NCI-H1417 (cell line): ENCODE measurements at regions not wholly inside any gene's neighbourhood (a gene's known extent, or its start where the extent isn't known, plus 50 kb on each side); places are given as distances from the start of the nearest gene placed in this dataset.

Experiments used
- DNase-seq, 3 experiments: peaks; one replicate each; lab custom pipeline; 2025; lab: John Stamatoyannopoulos, UW

DNA sequence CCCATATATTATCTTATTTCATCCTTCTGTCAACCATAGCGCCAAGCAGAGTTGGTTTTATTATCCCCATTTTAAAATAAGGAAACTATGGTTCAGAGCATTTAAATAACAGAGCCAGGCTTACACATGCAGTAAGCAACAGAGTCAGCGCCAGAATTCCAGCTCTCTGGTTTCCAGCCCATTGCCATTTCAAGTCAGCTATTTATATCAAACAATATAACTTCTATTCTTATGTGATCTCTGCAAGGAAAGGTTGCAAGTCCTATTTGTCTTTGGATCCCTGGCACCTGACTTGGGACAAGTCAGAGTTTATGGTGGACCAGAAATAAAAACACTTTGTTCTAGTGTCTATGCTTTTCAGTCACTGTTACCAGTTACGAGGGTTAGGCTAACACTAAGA is 174.1 kb upstream of the EEA1 start:
- DNase-seq = no peak

DNA sequence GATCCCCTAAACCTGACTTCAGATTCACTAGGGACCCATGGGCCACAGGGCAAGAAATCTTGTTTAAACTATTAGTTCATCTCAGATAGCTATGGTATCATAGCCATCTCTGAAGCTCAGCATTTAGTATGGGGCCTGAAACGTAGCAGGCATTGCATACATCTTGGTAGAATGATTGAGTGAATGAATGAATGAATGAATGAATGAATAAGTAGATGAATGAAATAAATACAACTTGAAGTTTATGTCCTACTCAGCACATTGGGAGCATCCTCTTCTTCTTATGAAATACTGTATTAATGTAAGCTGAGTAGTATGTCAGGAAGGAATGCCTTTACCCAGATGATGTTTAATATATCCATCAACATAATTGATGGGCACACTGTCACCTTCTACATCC is 175.4 kb upstream of the EEA1 start:
- no peak for DNase-seq

- no peak for DNase-seq
These were observed 177.8 kb upstream of the EEA1 start for GRCh38 chr12:93106910-93107309.

DNA sequence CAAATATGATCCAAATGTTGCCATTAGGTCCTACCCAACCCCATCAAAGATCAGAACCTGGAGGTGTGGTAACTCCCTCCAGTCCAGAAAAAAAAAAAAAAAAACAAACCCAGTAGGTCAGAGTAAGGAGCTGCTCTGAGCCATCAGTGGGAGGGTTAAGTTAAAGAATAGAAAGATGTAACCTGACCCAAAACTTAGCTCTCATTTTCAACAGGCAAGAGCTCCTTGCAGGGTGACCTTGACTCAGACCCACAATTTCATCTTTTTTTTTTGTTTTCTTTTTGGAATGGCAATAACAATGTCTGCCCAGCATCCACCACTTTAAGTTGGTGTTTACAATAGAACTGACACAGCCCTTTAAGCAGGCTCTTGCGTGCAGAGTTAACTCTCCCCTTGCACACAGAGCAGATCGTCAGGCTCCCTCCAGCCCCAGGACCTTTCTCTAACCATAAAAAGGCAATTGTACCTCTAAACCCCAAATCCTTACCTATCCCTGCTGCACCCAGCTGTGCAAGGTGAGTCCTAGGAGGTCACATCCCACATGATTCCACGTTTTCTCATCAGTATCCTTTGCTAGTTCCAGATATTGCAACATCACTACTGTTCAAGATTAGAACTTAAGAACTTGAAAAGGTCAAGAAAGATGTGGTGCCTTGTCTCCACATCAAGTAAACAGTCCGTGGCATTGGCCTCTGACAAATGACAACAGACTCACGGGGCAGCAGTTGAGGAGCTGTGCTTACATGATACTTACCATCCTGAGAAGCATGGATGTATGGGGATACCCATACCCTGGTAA is 178.6 kb upstream of the EEA1 start:
- DNase-seq = no peak

DNA sequence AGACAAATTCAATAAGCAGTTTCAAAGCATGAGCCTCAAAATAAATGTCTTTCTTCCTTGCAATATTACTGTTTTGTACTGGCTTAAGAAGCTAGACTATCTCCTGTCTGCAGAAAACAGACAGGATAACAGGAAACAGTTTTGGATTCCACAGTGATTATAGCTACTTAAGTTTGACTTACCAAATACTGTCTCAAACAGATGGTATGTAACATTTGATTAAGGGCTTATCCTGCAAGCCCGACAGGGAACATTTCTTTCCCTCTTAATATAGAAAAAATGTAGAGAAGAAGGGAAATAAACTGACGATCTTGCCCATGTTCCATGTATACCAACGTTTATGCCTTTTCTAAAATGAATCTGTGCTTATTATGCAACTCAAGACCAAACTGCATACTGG is 179.9 kb upstream of the EEA1 start:
- DNase-seq = no peak

GRCh38 chr12:93109551-93110203 is 180.6 kb upstream of the EEA1 start:
- peak in 2 of 3 experiments; percentile 11 to 70 for DNase-seq

DNA sequence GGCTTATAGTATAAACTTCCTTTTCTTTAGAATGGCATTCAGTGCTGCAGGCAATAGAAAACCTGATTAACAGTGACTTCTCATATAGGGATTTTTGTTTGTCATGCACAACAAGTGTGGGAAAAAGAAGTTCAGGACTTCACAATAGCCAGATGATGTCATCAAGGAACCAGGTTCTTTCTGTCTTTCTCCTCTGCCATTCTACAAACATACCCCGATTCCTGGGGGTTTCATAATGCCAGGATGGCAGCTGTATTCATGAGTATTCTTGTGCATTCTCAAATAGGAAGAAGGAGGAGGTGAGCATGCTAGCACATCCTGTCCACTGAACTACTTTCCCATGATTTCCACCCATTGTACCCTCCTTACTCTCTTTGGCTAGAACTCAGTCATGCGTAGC is 182.7 kb upstream of the EEA1 start:
- no peak for DNase-seq

GRCh38 chr12:93113317-93114006 is 184.4 kb upstream of the EEA1 start:
- peak in 1 of 3 experiments; percentile 34 for DNase-seq

DNA sequence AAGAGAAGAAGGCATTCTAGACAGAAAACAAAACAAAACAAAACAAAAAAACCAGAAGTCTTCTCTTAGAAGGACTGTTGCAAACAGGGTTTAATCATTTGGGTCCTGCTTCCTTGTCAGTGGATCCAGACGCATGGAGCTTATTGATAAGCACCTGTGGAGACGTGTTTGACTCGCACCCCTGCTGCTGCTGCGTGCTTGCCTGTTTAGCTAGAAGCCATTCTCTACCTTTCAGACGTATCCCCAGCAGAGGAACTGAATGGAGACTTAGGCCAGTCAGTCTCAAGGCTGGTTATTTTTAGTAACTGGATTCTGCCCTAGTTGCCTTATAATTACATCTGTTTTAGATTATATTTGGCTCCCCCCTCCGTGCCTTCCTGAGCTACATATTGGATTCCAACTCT is 186.1 kb upstream of the EEA1 start:
- no peak for DNase-seq

DNA sequence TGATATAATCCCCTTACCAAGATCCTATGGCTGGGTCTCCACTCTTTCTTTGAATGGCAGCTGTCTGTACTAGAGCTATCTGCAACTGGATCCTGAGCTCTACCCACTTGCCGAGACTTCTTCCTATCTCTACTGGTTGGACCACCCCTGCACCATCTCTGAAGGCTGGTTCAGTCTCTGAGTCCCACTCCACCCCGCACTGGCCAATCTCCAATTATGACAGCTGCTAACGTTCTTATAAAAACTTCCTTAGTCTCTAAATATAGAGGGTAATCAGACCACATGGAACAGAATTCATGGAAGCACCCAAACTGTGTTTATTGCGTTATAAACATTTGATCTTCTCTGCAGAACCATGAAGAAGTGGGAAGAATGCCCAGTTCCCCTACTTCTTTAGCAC is 186.6 kb upstream of the EEA1 start:
- no peak for DNase-seq

DNA sequence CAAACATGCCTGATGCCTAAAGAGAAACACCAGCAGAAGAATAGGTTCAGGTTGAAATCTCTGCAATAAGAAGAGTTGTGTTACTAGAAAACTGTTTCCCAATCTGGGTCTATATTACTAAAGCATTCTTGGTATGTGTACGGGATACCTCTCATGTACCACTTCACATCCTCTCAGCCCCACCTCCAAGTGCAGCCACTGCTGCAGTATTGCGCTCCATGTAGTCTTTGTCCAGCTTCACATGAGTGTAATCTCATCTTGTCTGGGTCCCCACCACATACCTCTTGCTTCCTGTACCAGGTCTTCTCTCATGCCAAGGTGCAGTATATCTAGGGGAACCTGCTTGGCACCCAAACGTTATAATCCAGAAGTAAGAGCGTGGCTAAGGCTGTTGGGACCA is 187.5 kb upstream of the EEA1 start:
- no peak for DNase-seq

- DNase-seq = no peak
These were observed 192.8 kb upstream of the EEA1 start for GRCh38 chr12:93121729-93122488.

GRCh38 chr12:93122569-93123091 is 193.5 kb upstream of the EEA1 start:
- DNase-seq = no peak

GRCh38 chr12:93125126-93125525 is 196.0 kb upstream of the EEA1 start:
- no peak for DNase-seq

DNA sequence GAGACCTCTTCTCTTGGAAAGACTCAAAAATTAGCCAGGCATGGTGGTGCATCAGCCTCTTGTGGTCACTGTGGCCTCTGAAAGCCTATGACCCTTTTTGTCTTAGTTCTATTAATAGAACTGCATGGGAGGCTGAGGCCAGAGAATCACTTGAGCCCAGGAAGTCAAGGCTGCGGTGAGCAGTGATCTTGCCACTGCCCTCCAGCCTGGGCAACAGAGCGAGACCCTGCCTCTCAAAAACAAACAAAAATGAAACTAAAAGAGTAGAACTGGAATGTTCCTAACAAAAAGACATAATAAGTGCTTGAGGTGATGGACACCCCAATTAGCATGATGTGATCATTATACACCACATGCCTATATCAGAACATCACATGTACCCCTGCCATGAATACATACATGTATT is 197.0 kb upstream of the EEA1 start:
- DNase-seq = no peak

DNA sequence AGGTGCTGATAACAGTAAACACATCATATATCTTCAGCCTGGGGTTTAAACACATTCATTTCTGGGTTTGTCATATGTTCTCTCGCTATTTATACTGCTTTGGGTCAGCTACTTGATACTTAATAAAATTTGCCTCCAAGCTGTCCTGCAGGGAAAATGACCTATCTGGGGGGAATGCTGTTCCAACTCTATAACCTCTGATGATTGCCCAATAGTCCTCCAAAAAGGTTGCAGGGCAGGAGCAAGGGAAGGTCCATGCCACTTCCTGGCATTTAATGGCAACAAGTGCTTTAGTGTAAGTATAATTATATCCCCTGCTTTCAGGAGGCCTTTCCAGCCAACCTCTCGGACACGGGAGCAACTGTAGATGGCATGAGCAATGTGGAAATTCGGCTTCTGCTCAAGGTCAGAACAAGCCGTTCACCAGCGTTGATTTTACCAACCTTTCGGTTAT is 198.0 kb upstream of the EEA1 start:
- DNase-seq = no peak

GRCh38 chr12:93127582-93128331 is 198.7 kb upstream of the EEA1 start:
- peak in 1 of 3 experiments; percentile 39 for DNase-seq

GRCh38 chr12:93128332-93128707 is 199.2 kb upstream of the EEA1 start:
- peak; percentile 33 to 84 (median 70) for DNase-seq

DNA sequence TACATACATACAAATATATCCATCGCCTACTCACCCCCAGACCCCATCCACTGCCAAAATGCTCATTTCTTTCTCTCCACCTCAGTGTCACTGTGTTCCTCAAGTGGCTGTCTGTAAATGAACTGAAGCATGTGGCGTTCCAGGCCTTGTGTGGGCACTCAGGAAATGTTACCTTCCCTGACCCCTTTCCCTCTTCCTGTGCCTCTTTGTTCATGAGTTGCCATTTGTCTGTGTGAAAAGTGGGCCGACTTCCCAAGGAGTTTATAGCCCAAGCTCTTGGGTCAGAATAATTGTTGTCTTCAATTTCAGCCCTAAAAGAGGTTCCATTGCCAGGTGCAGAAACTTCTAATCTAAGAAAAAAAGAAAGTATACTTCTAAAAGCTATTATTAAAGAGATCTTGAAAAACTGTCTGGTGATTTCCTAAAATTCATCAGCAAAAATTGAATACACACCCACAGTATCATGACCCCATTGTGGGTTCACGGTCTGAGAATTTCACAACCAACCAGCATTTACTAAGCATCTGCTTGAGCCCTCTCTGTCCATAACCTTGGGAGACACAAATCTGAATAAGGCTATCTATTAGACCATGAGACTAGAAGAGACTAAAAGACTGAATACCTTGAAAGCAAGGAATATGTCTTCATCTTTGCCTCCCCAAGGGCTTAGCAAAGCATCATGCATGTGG is 201.4 kb upstream of the EEA1 start:
- no peak for DNase-seq

DNA sequence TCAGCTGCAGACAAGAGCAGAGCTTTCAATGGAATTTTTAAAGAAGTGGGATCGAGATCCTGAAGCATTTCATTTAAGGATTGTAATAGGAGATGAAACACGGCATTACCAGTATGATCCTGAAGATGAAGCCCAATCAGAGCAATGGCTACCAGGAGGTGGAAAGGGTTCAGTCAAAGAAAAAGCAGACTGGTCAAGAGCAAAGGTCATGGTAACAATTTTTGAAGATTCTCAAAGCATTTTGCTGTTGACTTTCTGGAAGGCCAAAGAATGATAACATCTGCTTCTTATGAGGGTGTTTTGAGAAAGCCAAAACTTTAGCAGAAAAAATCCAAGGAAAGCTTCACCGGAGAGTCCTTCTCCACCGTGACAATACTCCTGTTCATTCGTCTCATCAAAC is 204.3 kb upstream of the EEA1 start:
- no peak for DNase-seq
